Cardiac fibroblast (primary cell): ENCODE measurements at regions not wholly inside any gene's neighbourhood (a gene's known extent, or its start where the extent isn't known, plus 50 kb on each side); places are given as distances from the start of the nearest gene placed in this dataset.

Source experiments
- DNase-seq, 2 donors: peaks; one replicate each; pipeline versions ENCODE4 v3.0.0 to v3.0.0-alpha.2; 2010; ENCODE audit warnings: low read depth in 2 of 2
- H3K4me3 ChIP-seq, 2 donors: replicated peaks in 1 of 2; 1 replicate in 1 of 2; 2 replicates in 1 of 2; pipeline ENCODE4 v1.5.1; 2011; ENCODE audit warnings: low read depth in 2 of 2, low read length in 2 of 2, mild to moderate bottlenecking in 2 of 2, moderate library complexity in 1 of 2
- CTCF ChIP-seq: IDR thresholded peaks from one replicate; pipeline ENCODE4 v1.5.1; 2011; ENCODE audit warnings: low read depth, mild to moderate bottlenecking, low read length, inconsistent platforms

- H3K4me3 ChIP-seq = no peak overlapping the region
- TF ChIP-seq CTCF = no peak
- no peak for DNase-seq
Measured at GRCh38 chr11:69881467-69882269, 62.5 kb upstream of the FGF3 start.

DNA sequence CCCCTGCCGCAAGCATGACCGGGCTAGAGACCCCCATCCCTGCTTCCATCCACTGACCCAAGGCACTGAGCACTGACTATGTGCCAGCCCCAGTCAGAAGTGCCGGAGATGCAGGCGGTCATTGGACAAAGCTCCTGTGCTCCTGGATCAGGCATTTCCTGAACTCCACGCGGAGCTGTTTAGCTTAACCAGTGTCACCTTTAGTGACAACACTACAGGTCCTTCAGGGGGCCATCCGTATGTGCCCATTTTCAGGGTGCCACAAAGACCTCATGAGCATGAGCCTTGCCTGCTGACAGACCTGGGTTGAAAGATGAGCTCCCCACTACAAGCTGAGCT lies 63.0 kb upstream of the FGF3 start:
- no peak overlapping the region for H3K4me3 ChIP-seq
- no peak for DNase-seq
- TF ChIP-seq CTCF = no peak

DNA sequence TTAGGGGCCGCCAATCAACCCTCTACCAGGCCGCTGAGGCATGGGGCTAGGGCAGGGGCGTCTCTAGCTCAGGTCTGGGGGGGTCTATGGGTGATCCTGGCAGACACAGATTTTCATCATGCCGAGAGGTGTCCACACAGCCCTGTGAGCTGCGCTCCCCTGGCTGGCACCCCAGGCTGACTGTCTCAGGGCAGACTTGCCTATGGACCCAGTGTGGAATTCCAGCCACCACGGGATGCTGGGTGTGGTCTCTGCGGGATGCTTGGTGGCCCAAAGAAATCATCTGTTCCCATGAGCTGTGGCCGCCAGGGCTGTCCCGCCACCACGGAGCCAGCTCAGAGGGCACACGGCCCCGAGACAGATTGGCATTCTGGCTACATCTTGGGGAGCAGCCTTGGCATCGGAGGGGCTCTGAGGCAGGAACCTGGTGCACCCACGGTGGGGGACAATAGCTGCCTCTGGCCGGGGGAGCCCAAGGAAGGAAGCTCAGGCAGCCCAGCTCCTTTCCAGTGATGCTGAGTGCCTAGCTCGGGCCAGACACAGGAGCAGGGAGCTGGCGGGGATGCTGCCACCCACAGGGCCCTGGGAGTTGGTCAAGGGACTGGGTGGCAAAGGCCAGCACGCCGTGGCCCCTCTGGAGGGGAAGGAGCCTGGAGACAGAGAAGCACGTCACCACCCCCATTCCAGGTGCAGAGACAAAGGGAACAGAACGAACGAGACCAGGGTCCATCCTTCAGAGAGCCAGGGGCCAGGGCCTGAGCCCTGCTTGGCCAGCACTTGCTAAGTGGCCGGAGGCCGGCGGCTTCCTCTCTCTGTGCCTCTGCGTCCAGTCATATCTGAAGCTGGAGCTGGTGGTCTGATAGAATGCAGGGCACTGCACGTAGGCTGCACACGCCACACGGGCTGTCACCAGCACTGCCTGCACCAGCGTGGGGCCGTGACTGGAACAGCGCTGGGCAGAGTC lies 64.4 kb upstream of the FGF3 start:
- no peak overlapping the region for H3K4me3 ChIP-seq
- no peak for TF ChIP-seq CTCF
- DNase-seq = no peak

GRCh38 chr11:69884286-69884685 lies 65.1 kb upstream of the FGF3 start:
- DNase-seq = no peak
- TF ChIP-seq CTCF = no peak
- H3K4me3 ChIP-seq = no peak overlapping the region

DNA sequence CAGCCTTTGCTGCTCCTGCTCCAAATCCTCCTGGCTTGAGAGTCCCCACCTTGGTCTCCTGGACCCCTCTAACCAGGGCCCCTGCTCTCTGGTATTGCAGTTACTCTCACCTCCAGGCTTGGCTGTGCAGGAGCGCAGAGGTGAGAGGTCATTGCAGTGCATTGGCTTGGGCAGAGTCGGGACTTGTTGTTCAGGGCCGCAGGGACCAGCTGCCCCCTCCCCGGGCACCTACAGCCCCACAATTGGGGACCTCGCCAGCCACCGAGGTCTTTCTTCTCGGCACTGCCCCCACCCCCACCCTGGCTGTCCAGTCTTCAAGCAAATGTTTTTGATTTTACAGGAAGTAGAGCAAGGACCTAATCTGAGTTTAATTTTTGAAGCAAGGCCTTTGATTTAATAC lies 65.5 kb upstream of the FGF3 start:
- no peak for DNase-seq
- TF ChIP-seq CTCF = no peak
- no peak overlapping the region for H3K4me3 ChIP-seq

DNA sequence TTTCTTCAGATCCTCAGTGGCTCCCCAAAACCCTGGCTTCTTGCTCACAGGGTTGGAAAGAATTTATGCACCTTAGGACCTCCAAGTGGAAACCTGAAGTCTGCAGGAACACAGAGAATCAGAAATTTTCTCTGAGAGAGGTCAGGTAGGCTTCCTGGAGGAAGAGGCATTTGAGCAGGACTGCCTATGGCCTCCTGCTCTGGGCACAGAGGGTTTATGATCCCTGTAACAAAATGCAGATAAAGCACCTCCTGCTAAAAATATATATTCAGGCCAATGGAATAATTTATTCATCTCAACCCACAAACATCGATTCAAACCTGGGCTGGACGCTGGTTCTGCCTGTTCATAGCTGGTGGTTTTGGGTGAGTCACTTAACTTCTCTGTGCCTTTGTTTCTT lies 68.1 kb upstream of the FGF3 start:
- DNase-seq = no peak
- no peak for TF ChIP-seq CTCF
- H3K4me3 ChIP-seq = no peak overlapping the region
